ENCODE measurements at regions not wholly inside any gene's neighbourhood (a gene's known extent, or its start where the extent isn't known, plus 50 kb on each side); places are given as distances from the start of the nearest gene placed in this dataset.
"Not testable (repeated sequence)": the region's sequence is repeated elsewhere in the genome, so short reads cannot be mapped to it uniquely, and the experiment has no call there.

- no peak for TF ChIP-seq MYC (IDR thresholded peaks at IDR 0.05; ENCODE audit: borderline replicate concordance, low read length)
- no peak for TF ChIP-seq SMC3 (IDR thresholded peaks at IDR 0.05)
- TF ChIP-seq E2F6 (IDR thresholded peaks at IDR 0.05; ENCODE audit: borderline replicate concordance, low read depth): no peak
- TF ChIP-seq CEBPB (IDR thresholded peaks at IDR 0.05): no peak
These were observed 125.7 kb upstream of the MTPN start (continued) for GRCh38 chr7:136102881-136103280.

- H3K4me2 ChIP-seq; H3K9me3 ChIP-seq; DNase-seq (ENCODE audit: low read depth in 1 of 2, low spot score in 1 of 2); CTCF ChIA-PET; POLR2A ChIA-PET; FAIRE-seq; H3K27ac ChIP-seq; ATAC-seq; H3K4me1 ChIP-seq; H3K4me3 ChIP-seq: not testable (repeated sequence)
- WGBS (ENCODE audit: missing lambda C conversion rate): 16% methylated on average over 5 of the region's 5 CpGs
These were observed 115.6 kb upstream of the MTPN start for GRCh38 chr7:136092714-136093113.

GRCh38 chr7:136087881-136088280 is 110.7 kb upstream of the MTPN start:
- ChIA-PET CTCF (interaction anchor here (1.0 kb wide), 1 partner anchor 9 kb away, joined by 3 read pairs; no protein-coding TSS in a partner anchor), POLR2A (no interaction called here)
- Histone ChIP-seq H3K4me3 (no peak overlapping the region), H3K4me1 (no peaks in the 10 kb centered on the region), H3K4me2 (no peak overlapping the region), H3K27ac (no peak overlapping the region), H3K9me3 (no peaks in the 10 kb centered on the region)
- DNase-seq (ENCODE audit: low read depth in 1 of 2, low spot score in 1 of 2) (no peak), FAIRE-seq (no peak), ATAC-seq (no peak)
- WGBS (ENCODE audit: missing lambda C conversion rate): 7% methylated on average over 1 of the region's 1 CpG
- no peak for TF ChIP-seq PHF8 (IDR thresholded peaks at IDR 0.05; ENCODE audit: borderline replicate concordance, low read depth)
- TF ChIP-seq CBX8 (IDR thresholded peaks at IDR 0.05): no peak
- no peak for TF ChIP-seq CEBPB (IDR thresholded peaks at IDR 0.05)
- TF ChIP-seq FOXS1 (CRISPR knock-in tag; IDR thresholded peaks at IDR 0.05): no peak

- Histone ChIP-seq H3K4me3 (peak overlapping the region; percentile 31; the same call in 2 of the 3 replicates), H3K27ac (no peak overlapping the region), H3K4me1 (no peaks in the 10 kb centered on the region), H3K4me2 (peak overlapping the region; percentile 63), H3K9me3 (no peaks in the 10 kb centered on the region)
- TF ChIP-seq USF2 (IDR thresholded peaks at IDR 0.05) (peak; percentile 84), RFX5 (IDR thresholded peaks at IDR 0.05) (peak; percentile 34; the same call in 1 of the 2 replicates), ATOH8 (CRISPR knock-in tag; IDR thresholded peaks at IDR 0.05; ENCODE audit: low read depth) (no peak)
- 0% methylated on average over 3 of the region's 3 CpGs for WGBS (ENCODE audit: missing lambda C conversion rate)
- CTCF ChIA-PET: interaction anchor here (1.3 kb wide), 1 partner anchor 22 kb away, joined by 3 read pairs; no protein-coding TSS in a partner anchor
- ATAC-seq (peak; percentile 90 to 100), FAIRE-seq (no peak), DNase-seq (ENCODE audit: low read depth in 1 of 2, low spot score in 1 of 2) (peak; percentile 65 to 76)
- POLR2A ChIA-PET: no interaction called here
These were observed 109.6 kb upstream of the MTPN start for GRCh38 chr7:136086712-136087111.

GRCh38 chr7:136079934-136080333 is 102.8 kb upstream of the MTPN start:
- H3K4me1 ChIP-seq: no peaks in the 10 kb centered on the region
- WGBS (ENCODE audit: missing lambda C conversion rate): 3% methylated on average over 2 of the region's 2 CpGs
- POLR2A ChIA-PET: no interaction called here
- TF ChIP-seq HOXB5 (CRISPR knock-in tag; IDR thresholded peaks at IDR 0.05): no peak
- no peak for TF ChIP-seq CHD4 (IDR thresholded peaks at IDR 0.05; ENCODE audit: borderline replicate concordance)
- TF ChIP-seq BCL3 (IDR thresholded peaks at IDR 0.05): no peak
- TF ChIP-seq JUNB (IDR thresholded peaks at IDR 0.05): no peak
- TF ChIP-seq ZC3H11A (IDR thresholded peaks at IDR 0.05): no peak
- TF ChIP-seq CBX8 (IDR thresholded peaks at IDR 0.05): no peak
- no peaks in the 10 kb centered on the region for H3K9me3 ChIP-seq
- ATAC-seq: no peak
- no peak for FAIRE-seq
- CTCF ChIA-PET: no interaction called here
- DNase-seq (ENCODE audit: low read depth in 1 of 2, low spot score in 1 of 2): no peak
- H3K27ac ChIP-seq: no peak overlapping the region
- no peak overlapping the region for H3K4me2 ChIP-seq
- no peak overlapping the region for H3K4me3 ChIP-seq
